ENCODE measurements at regions not wholly inside any gene's neighbourhood (a gene's known extent, or its start where the extent isn't known, plus 50 kb on each side); places are given as distances from the start of the nearest gene placed in this dataset.

GRCh38 chr10:30188556-30189237 lies 129.3 kb upstream of the JCAD start:
- ChIA-PET POLR2A (interaction anchor here (0.6 kb wide), 1 partner anchor 161 kb away, joined by 3 read pairs; the partner anchor contains the start of gene MTPAP), CTCF (interaction anchor here (2.2 kb wide), 1 partner anchor 9 kb away, joined by 5 read pairs; no protein-coding TSS in a partner anchor)
- Histone ChIP-seq H3K4me1 (peaks cover 15% of the 10 kb centered on the region), H3K27ac (no peak overlapping the region), H3K4me2 (no peak overlapping the region), H3K4me3 (no peak overlapping the region), H3K9me3 (no peaks in the 10 kb centered on the region)
- TF ChIP-seq, protein P1, sequence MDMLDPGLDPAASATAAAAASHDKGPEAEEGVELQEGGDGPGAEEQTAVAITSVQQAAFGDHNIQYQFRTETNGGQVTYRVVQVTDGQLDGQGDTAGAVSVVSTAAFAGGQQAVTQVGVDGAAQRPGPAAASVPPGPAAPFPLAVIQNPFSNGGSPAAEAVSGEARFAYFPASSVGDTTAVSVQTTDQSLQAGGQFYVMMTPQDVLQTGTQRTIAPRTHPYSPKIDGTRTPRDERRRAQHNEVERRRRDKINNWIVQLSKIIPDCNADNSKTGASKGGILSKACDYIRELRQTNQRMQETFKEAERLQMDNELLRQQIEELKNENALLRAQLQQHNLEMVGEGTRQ (IDR thresholded peaks at IDR 0.05): no peak
- TF ChIP-seq KDM1A (IDR thresholded peaks at IDR 0.05; ENCODE audit: low read depth): no peak
- TF ChIP-seq NPAS2 (CRISPR knock-in tag; IDR thresholded peaks at IDR 0.05; ENCODE audit: borderline replicate concordance): no peak
- no peak for TF ChIP-seq ELK1 (IDR thresholded peaks at IDR 0.05; ENCODE audit: low read depth, low read length)
- TF ChIP-seq HES2 (IDR thresholded peaks at IDR 0.05): no peak
- TF ChIP-seq HOXB13 (CRISPR knock-in tag; IDR thresholded peaks at IDR 0.05; ENCODE audit: low read depth): no peak
- no peak for TF ChIP-seq RCOR1 (IDR thresholded peaks at IDR 0.05; ENCODE audit: low read depth, low read length)
- no peak for TF ChIP-seq PHF8 (IDR thresholded peaks at IDR 0.05; ENCODE audit: borderline replicate concordance, low read depth)
- TF ChIP-seq GATA3 (IDR thresholded peaks at IDR 0.05; ENCODE audit: borderline replicate concordance): no peak
- TF ChIP-seq ZNF302 (CRISPR knock-in tag; IDR thresholded peaks at IDR 0.05): no peak
- TF ChIP-seq TFCP2L1 (CRISPR knock-in tag; IDR thresholded peaks at IDR 0.05): no peak
- TF ChIP-seq CHD2 (IDR thresholded peaks at IDR 0.05; ENCODE audit: low read length, partially characterized antibody): no peak
- TF ChIP-seq MAZ (IDR thresholded peaks at IDR 0.05; ENCODE audit: borderline replicate concordance, low read depth, low read length): no peak
- no peak for TF ChIP-seq HOXA7 (CRISPR knock-in tag; IDR thresholded peaks at IDR 0.05)
- TF ChIP-seq EP300 (IDR thresholded peaks at IDR 0.05): no peak
- no peak for TF ChIP-seq CBX2 (IDR thresholded peaks at IDR 0.05; ENCODE audit: borderline replicate concordance, low read depth)
- no peak for TF ChIP-seq ZC3H11A (IDR thresholded peaks at IDR 0.05)
- no peak for TF ChIP-seq POLR2A (IDR thresholded peaks at IDR 0.05; ENCODE audit: low read length)
- no peak for DNase-seq (ENCODE audit: low read depth in 1 of 2, low spot score in 1 of 2)
- ATAC-seq: no peak
- FAIRE-seq: no peak
- 82% methylated on average over 14 of the region's 14 CpGs for WGBS (ENCODE audit: missing lambda C conversion rate)

DNA sequence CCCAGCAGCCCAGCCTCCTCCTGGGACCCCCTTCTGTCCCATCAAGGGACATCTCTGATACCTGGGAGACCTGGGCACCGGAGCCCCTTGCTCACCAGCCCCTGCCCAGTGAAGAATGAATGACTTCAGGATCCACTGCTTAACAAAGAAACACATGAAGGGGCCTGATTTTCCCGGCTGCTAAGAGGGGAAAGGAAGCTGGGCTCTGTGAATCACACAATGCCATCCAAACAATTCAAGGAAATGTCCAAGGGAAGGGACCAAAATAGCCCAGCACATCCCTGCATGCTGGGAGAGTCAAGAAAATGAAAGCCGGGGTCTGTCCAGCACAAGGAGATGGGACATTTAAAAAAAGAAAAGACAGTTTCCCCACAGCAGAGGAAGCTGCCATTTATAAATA lies 128.7 kb upstream of the JCAD start:
- Histone ChIP-seq H3K4me1 (peaks cover 19% of the 10 kb centered on the region), H3K27ac (no peak overlapping the region), H3K9me3 (no peaks in the 10 kb centered on the region), H3K4me3 (no peak overlapping the region), H3K4me2 (no peak overlapping the region)
- 71% methylated on average over 3 of the region's 3 CpGs for WGBS (ENCODE audit: missing lambda C conversion rate)
- DNase-seq (ENCODE audit: low read depth in 1 of 2, low spot score in 1 of 2): no peak
- POLR2A ChIA-PET: no interaction called here
- FAIRE-seq: no peak
- TF ChIP-seq HEYL (CRISPR knock-in tag; IDR thresholded peaks at IDR 0.05): no peak
- TF ChIP-seq ZNF302 (CRISPR knock-in tag; IDR thresholded peaks at IDR 0.05): no peak
- TF ChIP-seq HOXB13 (CRISPR knock-in tag; IDR thresholded peaks at IDR 0.05; ENCODE audit: low read depth): no peak
- TF ChIP-seq GATA3 (IDR thresholded peaks at IDR 0.05; ENCODE audit: borderline replicate concordance): no peak
- no peak for TF ChIP-seq MAFK (IDR thresholded peaks at IDR 0.05; ENCODE audit: partially characterized antibody)
- TF ChIP-seq FOXS1 (CRISPR knock-in tag; IDR thresholded peaks at IDR 0.05): no peak
- no peak for ATAC-seq
- CTCF ChIA-PET: interaction anchor here (2.2 kb wide), 1 partner anchor 10 kb away, joined by 5 read pairs; no protein-coding TSS in a partner anchor

DNA sequence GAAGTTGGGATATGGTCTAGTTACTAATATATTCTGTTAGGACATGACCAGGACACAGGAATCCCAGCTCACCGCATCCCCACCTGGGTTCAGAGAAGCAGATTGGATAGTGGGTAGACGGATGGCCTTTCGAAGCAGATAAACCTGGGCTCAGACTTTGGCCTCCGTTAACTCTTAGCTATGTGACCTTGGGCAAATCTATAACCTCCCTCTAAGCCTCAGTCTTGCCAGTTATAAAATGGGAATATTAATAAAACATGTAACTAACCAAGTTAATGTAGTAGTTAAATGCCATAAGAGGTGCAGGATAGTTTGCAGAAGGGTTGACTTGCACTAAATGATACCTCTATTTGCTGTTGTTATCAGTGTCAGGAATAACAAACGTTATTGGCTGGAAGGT lies 127.6 kb upstream of the JCAD start:
- Histone ChIP-seq H3K9me3 (no peaks in the 10 kb centered on the region), H3K4me2 (peak overlapping the region; percentile 63; the same call in 1 of the 3 replicates), H3K27ac (no peak overlapping the region), H3K4me1 (peaks cover 30% of the 10 kb centered on the region), H3K4me3 (no peak overlapping the region)
- POLR2A ChIA-PET: no interaction called here
- CTCF ChIA-PET: interaction anchor here (0.6 to 2.7 kb wide), 12 partner anchors 8 to 325 kb away, joined by 3 to 13 read pairs (median 3); no protein-coding TSS in a partner anchor
- 93% methylated on average over 5 of the region's 5 CpGs for WGBS (ENCODE audit: missing lambda C conversion rate)
- no peak for DNase-seq (ENCODE audit: low read depth in 1 of 2, low spot score in 1 of 2)
- FAIRE-seq: no peak
- ATAC-seq: no peak
- no peak for TF ChIP-seq ZNF302 (CRISPR knock-in tag; IDR thresholded peaks at IDR 0.05)
- TF ChIP-seq HEYL (CRISPR knock-in tag; IDR thresholded peaks at IDR 0.05): no peak
- TF ChIP-seq, protein P2, sequence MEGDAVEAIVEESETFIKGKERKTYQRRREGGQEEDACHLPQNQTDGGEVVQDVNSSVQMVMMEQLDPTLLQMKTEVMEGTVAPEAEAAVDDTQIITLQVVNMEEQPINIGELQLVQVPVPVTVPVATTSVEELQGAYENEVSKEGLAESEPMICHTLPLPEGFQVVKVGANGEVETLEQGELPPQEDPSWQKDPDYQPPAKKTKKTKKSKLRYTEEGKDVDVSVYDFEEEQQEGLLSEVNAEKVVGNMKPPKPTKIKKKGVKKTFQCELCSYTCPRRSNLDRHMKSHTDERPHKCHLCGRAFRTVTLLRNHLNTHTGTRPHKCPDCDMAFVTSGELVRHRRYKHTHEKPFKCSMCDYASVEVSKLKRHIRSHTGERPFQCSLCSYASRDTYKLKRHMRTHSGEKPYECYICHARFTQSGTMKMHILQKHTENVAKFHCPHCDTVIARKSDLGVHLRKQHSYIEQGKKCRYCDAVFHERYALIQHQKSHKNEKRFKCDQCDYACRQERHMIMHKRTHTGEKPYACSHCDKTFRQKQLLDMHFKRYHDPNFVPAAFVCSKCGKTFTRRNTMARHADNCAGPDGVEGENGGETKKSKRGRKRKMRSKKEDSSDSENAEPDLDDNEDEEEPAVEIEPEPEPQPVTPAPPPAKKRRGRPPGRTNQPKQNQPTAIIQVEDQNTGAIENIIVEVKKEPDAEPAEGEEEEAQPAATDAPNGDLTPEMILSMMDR (IDR thresholded peaks at IDR 0.05): no peak
- TF ChIP-seq, protein P3, sequence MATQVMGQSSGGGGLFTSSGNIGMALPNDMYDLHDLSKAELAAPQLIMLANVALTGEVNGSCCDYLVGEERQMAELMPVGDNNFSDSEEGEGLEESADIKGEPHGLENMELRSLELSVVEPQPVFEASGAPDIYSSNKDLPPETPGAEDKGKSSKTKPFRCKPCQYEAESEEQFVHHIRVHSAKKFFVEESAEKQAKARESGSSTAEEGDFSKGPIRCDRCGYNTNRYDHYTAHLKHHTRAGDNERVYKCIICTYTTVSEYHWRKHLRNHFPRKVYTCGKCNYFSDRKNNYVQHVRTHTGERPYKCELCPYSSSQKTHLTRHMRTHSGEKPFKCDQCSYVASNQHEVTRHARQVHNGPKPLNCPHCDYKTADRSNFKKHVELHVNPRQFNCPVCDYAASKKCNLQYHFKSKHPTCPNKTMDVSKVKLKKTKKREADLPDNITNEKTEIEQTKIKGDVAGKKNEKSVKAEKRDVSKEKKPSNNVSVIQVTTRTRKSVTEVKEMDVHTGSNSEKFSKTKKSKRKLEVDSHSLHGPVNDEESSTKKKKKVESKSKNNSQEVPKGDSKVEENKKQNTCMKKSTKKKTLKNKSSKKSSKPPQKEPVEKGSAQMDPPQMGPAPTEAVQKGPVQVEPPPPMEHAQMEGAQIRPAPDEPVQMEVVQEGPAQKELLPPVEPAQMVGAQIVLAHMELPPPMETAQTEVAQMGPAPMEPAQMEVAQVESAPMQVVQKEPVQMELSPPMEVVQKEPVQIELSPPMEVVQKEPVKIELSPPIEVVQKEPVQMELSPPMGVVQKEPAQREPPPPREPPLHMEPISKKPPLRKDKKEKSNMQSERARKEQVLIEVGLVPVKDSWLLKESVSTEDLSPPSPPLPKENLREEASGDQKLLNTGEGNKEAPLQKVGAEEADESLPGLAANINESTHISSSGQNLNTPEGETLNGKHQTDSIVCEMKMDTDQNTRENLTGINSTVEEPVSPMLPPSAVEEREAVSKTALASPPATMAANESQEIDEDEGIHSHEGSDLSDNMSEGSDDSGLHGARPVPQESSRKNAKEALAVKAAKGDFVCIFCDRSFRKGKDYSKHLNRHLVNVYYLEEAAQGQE (IDR thresholded peaks at IDR 0.05): no peak
- no peak for TF ChIP-seq KDM5A (IDR thresholded peaks at IDR 0.05)
